ENCODE measurements at regions not wholly inside any gene's neighbourhood (a gene's known extent, or its start where the extent isn't known, plus 50 kb on each side); places are given as distances from the start of the nearest gene placed in this dataset.

DNA sequence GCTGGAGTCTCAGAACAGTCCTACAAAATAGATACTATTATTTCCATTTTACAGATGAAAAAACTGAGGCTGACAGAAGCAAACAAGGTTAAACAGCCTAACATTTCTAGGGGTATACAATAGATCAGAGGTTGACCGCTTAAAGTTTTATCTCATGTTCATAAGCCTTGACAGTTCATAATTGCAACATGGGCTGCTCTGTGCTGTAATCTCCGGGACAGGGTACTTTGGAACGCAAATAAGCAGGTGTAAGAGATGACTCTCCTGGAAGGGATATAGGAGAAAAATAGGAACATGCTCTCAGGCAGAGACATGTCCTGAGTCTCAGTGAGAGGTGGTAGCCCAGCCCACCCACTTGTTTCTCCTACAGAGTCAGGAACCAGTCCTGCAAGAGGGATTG is 72.8 kb upstream of the RBM19 start:
- TF ChIP-seq, protein P1, sequence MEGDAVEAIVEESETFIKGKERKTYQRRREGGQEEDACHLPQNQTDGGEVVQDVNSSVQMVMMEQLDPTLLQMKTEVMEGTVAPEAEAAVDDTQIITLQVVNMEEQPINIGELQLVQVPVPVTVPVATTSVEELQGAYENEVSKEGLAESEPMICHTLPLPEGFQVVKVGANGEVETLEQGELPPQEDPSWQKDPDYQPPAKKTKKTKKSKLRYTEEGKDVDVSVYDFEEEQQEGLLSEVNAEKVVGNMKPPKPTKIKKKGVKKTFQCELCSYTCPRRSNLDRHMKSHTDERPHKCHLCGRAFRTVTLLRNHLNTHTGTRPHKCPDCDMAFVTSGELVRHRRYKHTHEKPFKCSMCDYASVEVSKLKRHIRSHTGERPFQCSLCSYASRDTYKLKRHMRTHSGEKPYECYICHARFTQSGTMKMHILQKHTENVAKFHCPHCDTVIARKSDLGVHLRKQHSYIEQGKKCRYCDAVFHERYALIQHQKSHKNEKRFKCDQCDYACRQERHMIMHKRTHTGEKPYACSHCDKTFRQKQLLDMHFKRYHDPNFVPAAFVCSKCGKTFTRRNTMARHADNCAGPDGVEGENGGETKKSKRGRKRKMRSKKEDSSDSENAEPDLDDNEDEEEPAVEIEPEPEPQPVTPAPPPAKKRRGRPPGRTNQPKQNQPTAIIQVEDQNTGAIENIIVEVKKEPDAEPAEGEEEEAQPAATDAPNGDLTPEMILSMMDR (conservative IDR thresholded peaks at IDR 0.05; ENCODE audit: low read depth, low read length), result no peak
- no peak for TF ChIP-seq EZH2 (IDR thresholded peaks at IDR 0.05; ENCODE audit: borderline replicate concordance, low read depth, low read length, poor library complexity, severe bottlenecking)

Data from A673 (cell line).